H1 (cell line): ENCODE measurements at regions not wholly inside any gene's neighbourhood (a gene's known extent, or its start where the extent isn't known, plus 50 kb on each side); places are given as distances from the start of the nearest gene placed in this dataset.

Experiments used
- CTCF ChIA-PET: fragments of 300-600 bp; sonication (Branson Sonifier 250); formaldehyde crosslinking; loops from one replicate; lab custom pipeline; 2021; ENCODE audit not compliant: partially characterized antibody; lab: Charles Lee
- POLR2A ChIA-PET: fragments of 300-600 bp; sonication (Branson Sonifier 250); formaldehyde crosslinking; loops from one replicate; lab custom pipeline; 2021; ENCODE audit warnings: inconsistent platforms; ENCODE audit not compliant: partially characterized antibody; lab: Charles Lee
- DNase-seq, 2 experiments: peaks; one replicate each; pipeline versions ENCODE4 v3.0.0 to v3.0.0-alpha.2; 2010 to 2022; ENCODE audit warnings: low spot score in 2 of 2, low read depth in 1 of 2, mixed read lengths in 1 of 2
- FAIRE-seq: peaks from 2 replicates; lab custom pipeline; 2011; peaks lifted over from hg19 to GRCh38; lab: Jason Lieb, UNC
- H2AFZ ChIP-seq: 2 replicates; pipeline ENCODE4 v1.8.1; 2012; ENCODE audit warnings: low read length, inconsistent platforms
- H2AK5ac ChIP-seq: 2 replicates; pipeline ENCODE4 v1.6.1; 2013; ENCODE audit warnings: low read depth, low read length
- H2BK120ac ChIP-seq: replicated peaks from 2 replicates; pipeline ENCODE3; 2013; ENCODE audit warnings: low read depth, low read length, inconsistent platforms
- H2BK12ac ChIP-seq: 2 replicates; pipeline ENCODE4 v1.6.1; 2013; ENCODE audit warnings: low read depth, low read length
- H2BK15ac ChIP-seq: 2 replicates; pipeline ENCODE4 v1.6.1; 2013; ENCODE audit warnings: low read length
- H2BK20ac ChIP-seq: 2 replicates; pipeline ENCODE4 v1.6.1; 2013; ENCODE audit warnings: low read length
- H2BK5ac ChIP-seq: 2 replicates; pipeline ENCODE4 v1.6.1; 2013; ENCODE audit warnings: low read depth, low read length
- H3K14ac ChIP-seq: 2 replicates; pipeline ENCODE4 v1.6.1; 2013; ENCODE audit warnings: inconsistent platforms; ENCODE audit not compliant: insufficient read length
- H3K18ac ChIP-seq: 2 replicates; pipeline ENCODE4 v1.6.1; 2013; ENCODE audit warnings: low read length; ENCODE audit errors: extremely low read depth
- H3K23ac ChIP-seq: 2 replicates; pipeline ENCODE4 v1.6.1; 2013; ENCODE audit warnings: inconsistent platforms; ENCODE audit not compliant: insufficient read length
- H3K23me2 ChIP-seq: 2 replicates; pipeline ENCODE4 v1.6.1; 2013; ENCODE audit warnings: low read depth, low read length
- H3K27ac ChIP-seq: 2 replicates; pipeline ENCODE4 v1.6.1; 2011; ENCODE audit warnings: low read depth, low read length, inconsistent platforms
- H3K27me3 ChIP-seq, 4 experiments: replicated peaks in 1 of 4; 1 replicate in 1 of 4; 2 replicates in 3 of 4; pipeline versions ENCODE4 v1.6.1 to v1.8.1; 2011 to 2013; ENCODE audit warnings: low read length in 3 of 4, mild to moderate bottlenecking in 3 of 4, inconsistent platforms in 2 of 4, mixed read lengths in 2 of 4, moderate library complexity in 1 of 4; ENCODE audit not compliant: control insufficient read depth in 3 of 4, insufficient read depth in 3 of 4; ENCODE audit errors: extremely low read depth in 1 of 4
- H3K36me3 ChIP-seq, 4 experiments: 2 replicates each; pipeline versions ENCODE4 v1.6.1 to v1.8.1; 2011 to 2013; ENCODE audit warnings: mild to moderate bottlenecking in 4 of 4, low read length in 3 of 4, moderate library complexity in 2 of 4, control low read depth in 1 of 4, inconsistent platforms in 1 of 4; ENCODE audit not compliant: insufficient read depth in 4 of 4, control insufficient read depth in 2 of 4
- H3K4ac ChIP-seq: replicated peaks from 2 replicates; pipeline ENCODE3; 2013; ENCODE audit warnings: low read length, low read depth, mixed read lengths, inconsistent platforms; ENCODE audit not compliant: insufficient read length
- H3K4me1 ChIP-seq, 4 experiments: replicated peaks in 1 of 4; 1 replicate in 1 of 4; 2 replicates in 3 of 4; pipeline versions ENCODE4 v1.6.1 to v1.8.1; 2011 to 2013; ENCODE audit warnings: low read length in 3 of 4, inconsistent platforms in 2 of 4, mixed read lengths in 1 of 4; ENCODE audit not compliant: insufficient read depth in 4 of 4, control insufficient read depth in 3 of 4
- H3K4me2 ChIP-seq, 2 experiments: 2 replicates each; pipeline versions ENCODE4 v1.6.1 to v1.8.1; 2011 to 2013; ENCODE audit warnings: low read depth in 2 of 2, low read length in 2 of 2, control low read depth in 1 of 2, inconsistent platforms in 1 of 2, mild to moderate bottlenecking in 1 of 2; ENCODE audit not compliant: insufficient read depth in 1 of 2
- H3K4me3 ChIP-seq, 4 experiments: fragments of 200-600, 300-600 bp in 1 of 4; sonication (generic), shearing (Covaris generic), sonication (Bioruptor Twin) in 1 of 4; 2 replicates each; pipeline versions ENCODE4 v1.5.1 to v1.8.1; 2011 to 2016; ENCODE audit warnings: low read length in 4 of 4, low read depth in 3 of 4, control low read depth in 2 of 4, inconsistent platforms in 2 of 4, mild to moderate bottlenecking in 2 of 4, mixed read lengths in 1 of 4, moderate library complexity in 1 of 4; ENCODE audit not compliant: insufficient read depth in 2 of 4; ENCODE audit errors: extremely low read depth in 1 of 4
- H3K56ac ChIP-seq: replicated peaks from 2 replicates; pipeline ENCODE3; 2013; ENCODE audit warnings: low read depth, mild to moderate bottlenecking, mixed read lengths, low read length, inconsistent platforms; ENCODE audit not compliant: insufficient read length
- H3K79me1 ChIP-seq: 2 replicates; pipeline ENCODE4 v1.6.1; 2013; ENCODE audit warnings: low read depth, low read length, control low read depth
- H3K79me2 ChIP-seq, 2 experiments: 2 replicates each; pipeline versions ENCODE4 v1.6.1 to v1.8.1; 2012 to 2013; ENCODE audit warnings: low read length in 2 of 2, mild to moderate bottlenecking in 2 of 2, inconsistent platforms in 1 of 2; ENCODE audit not compliant: insufficient read depth in 2 of 2, control insufficient read depth in 1 of 2
- H3K9ac ChIP-seq, 4 experiments: replicated peaks in 1 of 4; 1 replicate in 1 of 4; 2 replicates in 3 of 4; pipeline versions ENCODE4 v1.6.1 to v1.8.1; 2011 to 2013; ENCODE audit warnings: low read depth in 3 of 4, low read length in 3 of 4, control low read depth in 2 of 4, mild to moderate bottlenecking in 2 of 4, moderate library complexity in 2 of 4, inconsistent platforms in 1 of 4; ENCODE audit errors: extremely low read depth in 1 of 4
- H3K9me3 ChIP-seq, 2 experiments: 2 replicates each; pipeline versions ENCODE4 v1.6.1 to v1.8.1; 2012 to 2013; ENCODE audit warnings: mild to moderate bottlenecking in 2 of 2, moderate library complexity in 2 of 2, control low read depth in 1 of 2, inconsistent platforms in 1 of 2, low read depth in 1 of 2, low read length in 1 of 2, mixed read lengths in 1 of 2; ENCODE audit not compliant: insufficient read depth in 2 of 2
- H4K20me1 ChIP-seq, 2 experiments: replicated peaks in 1 of 2; 2 replicates each; pipeline versions ENCODE3 to v1.8.1; 2011 to 2013; ENCODE audit warnings: inconsistent platforms in 2 of 2, low read length in 2 of 2, mild to moderate bottlenecking in 1 of 2; ENCODE audit not compliant: insufficient read depth in 2 of 2, control insufficient read depth in 1 of 2
- H4K5ac ChIP-seq: 2 replicates; pipeline ENCODE4 v1.6.1; 2013; ENCODE audit warnings: low read length, low read depth, mixed read lengths, inconsistent platforms; ENCODE audit not compliant: insufficient read length
- H4K8ac ChIP-seq: 2 replicates; pipeline ENCODE4 v1.8.0; 2013; ENCODE audit warnings: mild to moderate bottlenecking, moderate library complexity, low read length, inconsistent platforms; ENCODE audit not compliant: insufficient read depth; ENCODE audit errors: extremely low read depth
- H4K91ac ChIP-seq: replicated peaks from 2 replicates; pipeline ENCODE3; 2013; ENCODE audit warnings: low read length, mixed read lengths, inconsistent platforms; ENCODE audit not compliant: insufficient read length
- CHD1 ChIP-seq: IDR thresholded peaks from 2 replicates; pipeline ENCODE4 v1.6.1; 2012; ENCODE audit warnings: low read depth, low read length, improper control_type of control experiment
- GTF2F1 ChIP-seq: IDR thresholded peaks from 2 replicates; pipeline ENCODE4 v1.6.1; 2012; ENCODE audit warnings: low read depth, low read length, improper control_type of control experiment, borderline replicate concordance
- KDM5A ChIP-seq: fragments of 200-600 bp; IDR thresholded peaks from 2 replicates; pipeline ENCODE4 v1.7.1; 2012; ENCODE audit warnings: mild to moderate bottlenecking, low read length, inconsistent platforms, mixed read lengths
- MAFK ChIP-seq: IDR thresholded peaks from 2 replicates; pipeline ENCODE4 v1.6.1; 2012; ENCODE audit warnings: low read depth, mild to moderate bottlenecking, improper control_type of control experiment, low read length
- NANOG ChIP-seq: IDR thresholded peaks from 2 replicates; pipeline ENCODE4 v1.6.1; 2011; ENCODE audit warnings: low read length, low read depth, mild to moderate bottlenecking, inconsistent platforms; ENCODE audit not compliant: insufficient read depth, poor library complexity, severe bottlenecking
- SIRT6 ChIP-seq: IDR thresholded peaks from one replicate; pipeline ENCODE4 v1.7.1; 2012; ENCODE audit warnings: low read length, inconsistent platforms
- SIX5 ChIP-seq: IDR thresholded peaks from 2 replicates; pipeline ENCODE4 v1.6.1; 2011; ENCODE audit warnings: mild to moderate bottlenecking, low read depth, low read length
- SP4 ChIP-seq: IDR thresholded peaks from 2 replicates; pipeline ENCODE4 v1.6.1; 2012; ENCODE audit warnings: low read length, inconsistent platforms
- SUZ12 ChIP-seq: fragments of 200-600 bp; sonication (generic); IDR thresholded peaks from 2 replicates; pipeline ENCODE4 v1.6.1; 2012; ENCODE audit warnings: mild to moderate bottlenecking, inconsistent platforms, low read length, moderate library complexity, mixed read lengths
- TBP ChIP-seq: IDR thresholded peaks from 2 replicates; pipeline ENCODE4 v1.6.1; 2011; ENCODE audit warnings: low read depth, low read length, improper control_type of control experiment
- TEAD4 ChIP-seq: IDR thresholded peaks from 2 replicates; pipeline ENCODE4 v1.6.1; 2012; ENCODE audit warnings: low read depth, low read length, inconsistent platforms, mixed read lengths
- WGBS, 2 experiments: shearing (Covaris generic) in 1 of 2; methylation state at CpG; one replicate each; pipeline versions ENCODE4 v1.1.6 to v1.1.7; 2013 to 2015; ENCODE audit warnings: low lambda C conversion rate in 2 of 2, mixed read lengths in 2 of 2, inconsistent platforms in 1 of 2, low coverage in 1 of 2, missing lambda C conversion rate in 1 of 2; ENCODE audit not compliant: insufficient replicate concordance in 2 of 2, insufficient coverage in 1 of 2, insufficient read length in 1 of 2; ENCODE audit errors: extremely low coverage in 1 of 2, missing lambda C conversion rate in 1 of 2; 5-methylcytosine and 5-hydroxymethylcytosine counted together

- no peak overlapping the region for H2BK120ac ChIP-seq
- H3K4me3 ChIP-seq, result no peak overlapping the region
- no peaks in the 10 kb centered on the region for H3K23me2 ChIP-seq
- ChIA-PET CTCF (no interaction called here), POLR2A (no interaction called here)
- H3K36me3 ChIP-seq, result no peaks in the 10 kb centered on the region
- no peak overlapping the region for H3K9ac ChIP-seq
- no peak overlapping the region for H3K18ac ChIP-seq
- no peak overlapping the region for H3K23ac ChIP-seq
- no peak overlapping the region for H4K8ac ChIP-seq
- TF ChIP-seq SIX5 (no peak), GTF2F1 (no peak), NANOG (no peak), MAFK (no peak), TBP (no peak), SP4 (no peak), TEAD4 (no peak), SUZ12 (no peak), CHD1 (no peak), SIRT6 (no peak), KDM5A (no peak)
- WGBS, 2 experiments, result 94% methylated on average over 8 of the region's 8 CpGs; no CpG with 5 or more reads in 1 of the 2 experiments
- H3K56ac ChIP-seq, result no peak overlapping the region
- no peaks in the 10 kb centered on the region for H3K79me2 ChIP-seq
- H4K5ac ChIP-seq, result no peak overlapping the region
- no peak overlapping the region for H2BK12ac ChIP-seq
- H2AFZ ChIP-seq, result peak overlapping the region; percentile 70; the same call in 1 of the 2 replicates
- no peak for DNase-seq
- H2AK5ac ChIP-seq, result no peak overlapping the region
- H4K20me1 ChIP-seq, result no peaks in the 10 kb centered on the region
- no peak overlapping the region for H4K91ac ChIP-seq
- no peak overlapping the region for H2BK15ac ChIP-seq
- no peak overlapping the region for H3K4me2 ChIP-seq
- no peak overlapping the region for H3K14ac ChIP-seq
- H2BK20ac ChIP-seq, result no peak overlapping the region
- FAIRE-seq, result no peak
- no peak overlapping the region for H2BK5ac ChIP-seq
- no peaks in the 10 kb centered on the region for H3K4me1 ChIP-seq
- no peaks in the 10 kb centered on the region for H3K27me3 ChIP-seq
- no peak overlapping the region for H3K4ac ChIP-seq
- no peaks in the 10 kb centered on the region for H3K9me3 ChIP-seq
- H3K27ac ChIP-seq, result no peak overlapping the region
- H3K79me1 ChIP-seq, result no peaks in the 10 kb centered on the region
Observed at GRCh38 chr18:77714716-77715115, 465.1 kb downstream of the GALR1 start.
